ENCODE measurements at regions not wholly inside any gene's neighbourhood (a gene's known extent, or its start where the extent isn't known, plus 50 kb on each side); places are given as distances from the start of the nearest gene placed in this dataset.

- TF ChIP-seq CTCF (IDR thresholded peaks at IDR 0.05) = no peak
Measured at GRCh38 chr13:103795892-103796478, 729.8 kb upstream of the SLC10A2 start.

- TF ChIP-seq CTCF (IDR thresholded peaks at IDR 0.05) = no peak
Measured at GRCh38 chr13:103794526-103794925, 728.3 kb upstream of the SLC10A2 start.

GRCh38 chr13:103788061-103788652 is 721.9 kb upstream of the SLC10A2 start:
- peak; percentile 34; the same call in 1 of the 2 replicates for TF ChIP-seq CTCF (IDR thresholded peaks at IDR 0.05)

- TF ChIP-seq CTCF (IDR thresholded peaks at IDR 0.05) = peak; percentile 40; the same call in 1 of the 2 replicates
Measured at GRCh38 chr13:103772576-103772975, 706.4 kb upstream of the SLC10A2 start.

GRCh38 chr13:103762523-103762922 is 696.3 kb upstream of the SLC10A2 start:
- TF ChIP-seq CTCF (IDR thresholded peaks at IDR 0.05) = no peak

GRCh38 chr13:103759361-103759760 is 693.1 kb upstream of the SLC10A2 start:
- TF ChIP-seq CTCF (IDR thresholded peaks at IDR 0.05) = no peak

GRCh38 chr13:103758222-103758621 is 692.0 kb upstream of the SLC10A2 start:
- TF ChIP-seq CTCF (IDR thresholded peaks at IDR 0.05) = no peak
